H1 (cell line): ENCODE measurements at regions not wholly inside any gene's neighbourhood (a gene's known extent, or its start where the extent isn't known, plus 50 kb on each side); places are given as distances from the start of the nearest gene placed in this dataset.

ENCODE experiments used
- CTCF ChIA-PET: fragments of 300-600 bp; sonication (Branson Sonifier 250); formaldehyde crosslinking; loops from one replicate; lab custom pipeline; 2021; ENCODE audit not compliant: partially characterized antibody; lab: Charles Lee
- POLR2A ChIA-PET: fragments of 300-600 bp; sonication (Branson Sonifier 250); formaldehyde crosslinking; loops from one replicate; lab custom pipeline; 2021; ENCODE audit warnings: inconsistent platforms; ENCODE audit not compliant: partially characterized antibody; lab: Charles Lee
- DNase-seq, 2 experiments: peaks; one replicate each; pipeline versions ENCODE4 v3.0.0 to v3.0.0-alpha.2; 2010 to 2022; ENCODE audit warnings: low spot score in 2 of 2, low read depth in 1 of 2, mixed read lengths in 1 of 2
- FAIRE-seq: peaks from 2 replicates; lab custom pipeline; 2011; peaks lifted over from hg19 to GRCh38; lab: Jason Lieb, UNC
- H2AFZ ChIP-seq: 2 replicates; pipeline ENCODE4 v1.8.1; 2012; ENCODE audit warnings: low read length, inconsistent platforms
- H2AK5ac ChIP-seq: 2 replicates; pipeline ENCODE4 v1.6.1; 2013; ENCODE audit warnings: low read depth, low read length
- H2BK120ac ChIP-seq: replicated peaks from 2 replicates; pipeline ENCODE3; 2013; ENCODE audit warnings: low read depth, low read length, inconsistent platforms
- H2BK12ac ChIP-seq: 2 replicates; pipeline ENCODE4 v1.6.1; 2013; ENCODE audit warnings: low read depth, low read length
- H2BK15ac ChIP-seq: 2 replicates; pipeline ENCODE4 v1.6.1; 2013; ENCODE audit warnings: low read length
- H2BK20ac ChIP-seq: 2 replicates; pipeline ENCODE4 v1.6.1; 2013; ENCODE audit warnings: low read length
- H2BK5ac ChIP-seq: 2 replicates; pipeline ENCODE4 v1.6.1; 2013; ENCODE audit warnings: low read depth, low read length
- H3K14ac ChIP-seq: 2 replicates; pipeline ENCODE4 v1.6.1; 2013; ENCODE audit warnings: inconsistent platforms; ENCODE audit not compliant: insufficient read length
- H3K18ac ChIP-seq: 2 replicates; pipeline ENCODE4 v1.6.1; 2013; ENCODE audit warnings: low read length; ENCODE audit errors: extremely low read depth
- H3K23ac ChIP-seq: 2 replicates; pipeline ENCODE4 v1.6.1; 2013; ENCODE audit warnings: inconsistent platforms; ENCODE audit not compliant: insufficient read length
- H3K23me2 ChIP-seq: 2 replicates; pipeline ENCODE4 v1.6.1; 2013; ENCODE audit warnings: low read depth, low read length
- H3K27ac ChIP-seq: 2 replicates; pipeline ENCODE4 v1.6.1; 2011; ENCODE audit warnings: low read depth, low read length, inconsistent platforms
- H3K27me3 ChIP-seq, 4 experiments: replicated peaks in 1 of 4; 1 replicate in 1 of 4; 2 replicates in 3 of 4; pipeline versions ENCODE4 v1.6.1 to v1.8.1; 2011 to 2013; ENCODE audit warnings: low read length in 3 of 4, mild to moderate bottlenecking in 3 of 4, inconsistent platforms in 2 of 4, mixed read lengths in 2 of 4, moderate library complexity in 1 of 4; ENCODE audit not compliant: control insufficient read depth in 3 of 4, insufficient read depth in 3 of 4; ENCODE audit errors: extremely low read depth in 1 of 4
- H3K36me3 ChIP-seq, 4 experiments: 2 replicates each; pipeline versions ENCODE4 v1.6.1 to v1.8.1; 2011 to 2013; ENCODE audit warnings: mild to moderate bottlenecking in 4 of 4, low read length in 3 of 4, moderate library complexity in 2 of 4, control low read depth in 1 of 4, inconsistent platforms in 1 of 4; ENCODE audit not compliant: insufficient read depth in 4 of 4, control insufficient read depth in 2 of 4
- H3K4ac ChIP-seq: replicated peaks from 2 replicates; pipeline ENCODE3; 2013; ENCODE audit warnings: low read length, low read depth, mixed read lengths, inconsistent platforms; ENCODE audit not compliant: insufficient read length
- H3K4me1 ChIP-seq, 4 experiments: replicated peaks in 1 of 4; 1 replicate in 1 of 4; 2 replicates in 3 of 4; pipeline versions ENCODE4 v1.6.1 to v1.8.1; 2011 to 2013; ENCODE audit warnings: low read length in 3 of 4, inconsistent platforms in 2 of 4, mixed read lengths in 1 of 4; ENCODE audit not compliant: insufficient read depth in 4 of 4, control insufficient read depth in 3 of 4
- H3K4me2 ChIP-seq, 2 experiments: 2 replicates each; pipeline versions ENCODE4 v1.6.1 to v1.8.1; 2011 to 2013; ENCODE audit warnings: low read depth in 2 of 2, low read length in 2 of 2, control low read depth in 1 of 2, inconsistent platforms in 1 of 2, mild to moderate bottlenecking in 1 of 2; ENCODE audit not compliant: insufficient read depth in 1 of 2
- H3K4me3 ChIP-seq, 4 experiments: fragments of 200-600, 300-600 bp in 1 of 4; sonication (generic), shearing (Covaris generic), sonication (Bioruptor Twin) in 1 of 4; 2 replicates each; pipeline versions ENCODE4 v1.5.1 to v1.8.1; 2011 to 2016; ENCODE audit warnings: low read length in 4 of 4, low read depth in 3 of 4, control low read depth in 2 of 4, inconsistent platforms in 2 of 4, mild to moderate bottlenecking in 2 of 4, mixed read lengths in 1 of 4, moderate library complexity in 1 of 4; ENCODE audit not compliant: insufficient read depth in 2 of 4; ENCODE audit errors: extremely low read depth in 1 of 4
- H3K56ac ChIP-seq: replicated peaks from 2 replicates; pipeline ENCODE3; 2013; ENCODE audit warnings: low read depth, mild to moderate bottlenecking, mixed read lengths, low read length, inconsistent platforms; ENCODE audit not compliant: insufficient read length
- H3K79me1 ChIP-seq: 2 replicates; pipeline ENCODE4 v1.6.1; 2013; ENCODE audit warnings: low read depth, low read length, control low read depth
- H3K79me2 ChIP-seq, 2 experiments: 2 replicates each; pipeline versions ENCODE4 v1.6.1 to v1.8.1; 2012 to 2013; ENCODE audit warnings: low read length in 2 of 2, mild to moderate bottlenecking in 2 of 2, inconsistent platforms in 1 of 2; ENCODE audit not compliant: insufficient read depth in 2 of 2, control insufficient read depth in 1 of 2
- H3K9ac ChIP-seq, 4 experiments: replicated peaks in 1 of 4; 1 replicate in 1 of 4; 2 replicates in 3 of 4; pipeline versions ENCODE4 v1.6.1 to v1.8.1; 2011 to 2013; ENCODE audit warnings: low read depth in 3 of 4, low read length in 3 of 4, control low read depth in 2 of 4, mild to moderate bottlenecking in 2 of 4, moderate library complexity in 2 of 4, inconsistent platforms in 1 of 4; ENCODE audit errors: extremely low read depth in 1 of 4
- H3K9me3 ChIP-seq, 2 experiments: 2 replicates each; pipeline versions ENCODE4 v1.6.1 to v1.8.1; 2012 to 2013; ENCODE audit warnings: mild to moderate bottlenecking in 2 of 2, moderate library complexity in 2 of 2, control low read depth in 1 of 2, inconsistent platforms in 1 of 2, low read depth in 1 of 2, low read length in 1 of 2, mixed read lengths in 1 of 2; ENCODE audit not compliant: insufficient read depth in 2 of 2
- H4K20me1 ChIP-seq, 2 experiments: replicated peaks in 1 of 2; 2 replicates each; pipeline versions ENCODE3 to v1.8.1; 2011 to 2013; ENCODE audit warnings: inconsistent platforms in 2 of 2, low read length in 2 of 2, mild to moderate bottlenecking in 1 of 2; ENCODE audit not compliant: insufficient read depth in 2 of 2, control insufficient read depth in 1 of 2
- H4K5ac ChIP-seq: 2 replicates; pipeline ENCODE4 v1.6.1; 2013; ENCODE audit warnings: low read length, low read depth, mixed read lengths, inconsistent platforms; ENCODE audit not compliant: insufficient read length
- H4K8ac ChIP-seq: 2 replicates; pipeline ENCODE4 v1.8.0; 2013; ENCODE audit warnings: mild to moderate bottlenecking, moderate library complexity, low read length, inconsistent platforms; ENCODE audit not compliant: insufficient read depth; ENCODE audit errors: extremely low read depth
- H4K91ac ChIP-seq: replicated peaks from 2 replicates; pipeline ENCODE3; 2013; ENCODE audit warnings: low read length, mixed read lengths, inconsistent platforms; ENCODE audit not compliant: insufficient read length
- EP300 ChIP-seq, 2 experiments: IDR thresholded peaks; 1 replicate in 1 of 2; 2 replicates in 1 of 2; pipeline ENCODE4 v1.6.1; 2011 to 2012; ENCODE audit warnings: low read depth in 2 of 2, low read length in 2 of 2, mild to moderate bottlenecking in 2 of 2, borderline replicate concordance in 1 of 2, inconsistent platforms in 1 of 2, moderate library complexity in 1 of 2
- SAP30 ChIP-seq: fragments of 300-600 bp; sonication (generic); IDR thresholded peaks from 2 replicates; pipeline ENCODE4 v1.7.1; 2012; ENCODE audit warnings: low read length, moderate library complexity, mild to moderate bottlenecking, inconsistent platforms; ENCODE audit not compliant: insufficient read depth, insufficient replicate concordance
- TAF1 ChIP-seq: IDR thresholded peaks from 2 replicates; pipeline ENCODE4 v1.6.1; 2011; ENCODE audit warnings: mild to moderate bottlenecking, low read depth, low read length
- TCF12 ChIP-seq: IDR thresholded peaks from 2 replicates; pipeline ENCODE4 v1.6.1; 2011; ENCODE audit warnings: low read depth, mild to moderate bottlenecking, low read length
- WGBS, 2 experiments: shearing (Covaris generic) in 1 of 2; methylation state at CpG; one replicate each; pipeline versions ENCODE4 v1.1.6 to v1.1.7; 2013 to 2015; ENCODE audit warnings: low lambda C conversion rate in 2 of 2, mixed read lengths in 2 of 2, inconsistent platforms in 1 of 2, low coverage in 1 of 2, missing lambda C conversion rate in 1 of 2; ENCODE audit not compliant: insufficient replicate concordance in 2 of 2, insufficient coverage in 1 of 2, insufficient read length in 1 of 2; ENCODE audit errors: extremely low coverage in 1 of 2, missing lambda C conversion rate in 1 of 2; 5-methylcytosine and 5-hydroxymethylcytosine counted together

- Histone ChIP-seq H3K79me1 (no peaks in the 10 kb centered on the region), H3K18ac (no peak overlapping the region), H4K91ac (no peak overlapping the region), H2BK12ac (no peak overlapping the region), H2BK5ac (no peak overlapping the region), H4K5ac (no peak overlapping the region), H3K79me2 (no peaks in the 10 kb centered on the region), H2BK120ac (no peak overlapping the region), H3K56ac (no peak overlapping the region), H3K36me3 (no peaks in the 10 kb centered on the region), H4K20me1 (no peaks in the 10 kb centered on the region), H3K9ac (no peak overlapping the region), H3K14ac (no peak overlapping the region), H3K4me2 (no peak overlapping the region), H2AFZ (no peak overlapping the region), H2BK15ac (no peak overlapping the region), H3K27me3 (no peaks in the 10 kb centered on the region), H3K4me3 (no peak overlapping the region), H4K8ac (no peak overlapping the region), H3K4ac (no peak overlapping the region), H3K4me1 (no peaks in the 10 kb centered on the region), H3K23me2 (no peaks in the 10 kb centered on the region), H2AK5ac (no peak overlapping the region), H3K27ac (no peak overlapping the region), H3K9me3 (no peaks in the 10 kb centered on the region), H3K23ac (no peak overlapping the region), H2BK20ac (no peak overlapping the region)
- POLR2A ChIA-PET: no interaction called here
- no peak for FAIRE-seq
- CTCF ChIA-PET: interaction anchor here (1.5 kb wide), 1 partner anchor 25 kb away, joined by 3 read pairs; no protein-coding TSS in a partner anchor
- DNase-seq: no peak
- WGBS, 2 experiments: 88% methylated on average over 3 of the region's 3 CpGs; no CpG with 5 or more reads in 1 of the 2 experiments
- no peak for TF ChIP-seq SAP30
- TF ChIP-seq TAF1: no peak
- TF ChIP-seq TCF12: no peak
- TF ChIP-seq EP300 (IDR thresholded peaks at IDR 0.05; ENCODE audit: borderline replicate concordance in 1 of 2, low read depth in 2 of 2, low read length in 2 of 2): no peak
Measured at GRCh38 chr11:38646382-38646781, 2048.3 kb upstream of the RAG2 start.
